OCI-LY3 (cell line): ENCODE measurements at regions not wholly inside any gene's neighbourhood (a gene's known extent, or its start where the extent isn't known, plus 50 kb on each side); places are given as distances from the start of the nearest gene placed in this dataset.

Experiments used
- CTCF ChIP-seq: fragments of 200-600, 300-600 bp; sonication (generic); IDR thresholded peaks from 2 replicates; pipeline ENCODE4 v1.5.1; 2014; ENCODE audit warnings: antibody characterized with exemption, low read length, low read depth
- EZH2phosphoT487 ChIP-seq: fragments of 200-600 bp; shearing (Covaris generic); IDR thresholded peaks from 2 replicates; pipeline ENCODE4 v1.6.1; 2018; ENCODE audit warnings: antibody characterized with exemption, mixed run types, low read depth

GRCh38 chr5:43859309-43859708 lies 256.3 kb downstream of the NNT start:
- TF ChIP-seq EZH2phosphoT487 (no peak), CTCF (no peak)
